Inflammatory macrophage (primary cell): ENCODE measurements at regions not wholly inside any gene's neighbourhood (a gene's known extent, or its start where the extent isn't known, plus 50 kb on each side); places are given as distances from the start of the nearest gene placed in this dataset.

ENCODE experiments used
- DNase-seq, 2 donors: peaks; one replicate each; pipeline ENCODE4 v3.0.0-alpha.2; 2020 to 2022

- no peak for DNase-seq
These were observed 78.5 kb upstream of the BHLHE23 start for GRCh38 chr20:63085151-63085861.

GRCh38 chr20:63084563-63084927, 77.8 kb upstream of the BHLHE23 start:
- no peak for DNase-seq

- DNase-seq = no peak
These were observed 77.2 kb upstream of the BHLHE23 start for GRCh38 chr20:63083831-63084562.

- DNase-seq = no peak
These were observed 76.4 kb upstream of the BHLHE23 start for GRCh38 chr20:63082939-63083735.

GRCh38 chr20:63082308-63082938, 75.7 kb upstream of the BHLHE23 start:
- peak in 1 of 2 donors; percentile 31 for DNase-seq

- no peak for DNase-seq
These were observed 75.1 kb upstream of the BHLHE23 start for GRCh38 chr20:63081831-63082230.

- DNase-seq = no peak
These were observed 74.6 kb upstream of the BHLHE23 start for GRCh38 chr20:63081351-63081750.

GRCh38 chr20:63080811-63081210, 74.0 kb upstream of the BHLHE23 start:
- no peak for DNase-seq

GRCh38 chr20:63080411-63080810, 73.6 kb upstream of the BHLHE23 start:
- DNase-seq = no peak

GRCh38 chr20:63079971-63080370, 73.2 kb upstream of the BHLHE23 start:
- DNase-seq = no peak

GRCh38 chr20:63077705-63078104, 70.9 kb upstream of the BHLHE23 start:
- no peak for DNase-seq

GRCh38 chr20:63076421-63076820, 69.7 kb upstream of the BHLHE23 start:
- no peak for DNase-seq

GRCh38 chr20:63074631-63075030, 67.9 kb upstream of the BHLHE23 start:
- DNase-seq = no peak

- no peak for DNase-seq
These were observed 67.4 kb upstream of the BHLHE23 start for GRCh38 chr20:63074182-63074581.

GRCh38 chr20:63073738-63074065, 66.9 kb upstream of the BHLHE23 start:
- no peak for DNase-seq

GRCh38 chr20:63072991-63073737, 66.4 kb upstream of the BHLHE23 start:
- no peak for DNase-seq

GRCh38 chr20:63072231-63072791, 65.5 kb upstream of the BHLHE23 start:
- no peak for DNase-seq

- DNase-seq = peak in 1 of 2 donors; percentile 4
These were observed 64.9 kb upstream of the BHLHE23 start for GRCh38 chr20:63071541-63072181.

GRCh38 chr20:63070771-63071540, 64.2 kb upstream of the BHLHE23 start:
- DNase-seq = no peak

GRCh38 chr20:63070301-63070625, 63.5 kb upstream of the BHLHE23 start:
- DNase-seq = no peak
